GM12891 (cell line): ENCODE measurements at regions not wholly inside any gene's neighbourhood (a gene's known extent, or its start where the extent isn't known, plus 50 kb on each side); places are given as distances from the start of the nearest gene placed in this dataset.

Experiments used
- POLR2A ChIP-seq: IDR thresholded peaks from 2 replicates; pipeline ENCODE4 v1.6.1; 2011; ENCODE audit warnings: low read depth, low read length, control low read depth
- POLR2AphosphoS5 ChIP-seq: IDR thresholded peaks from 2 replicates; pipeline ENCODE4 v1.6.1; 2011; ENCODE audit warnings: low read depth, low read length, control low read depth
- SPI1 ChIP-seq: IDR thresholded peaks from 2 replicates; pipeline ENCODE4 v1.6.1; 2011; ENCODE audit warnings: low read depth, low read length, control low read depth
- TAF1 ChIP-seq: IDR thresholded peaks from 2 replicates; pipeline ENCODE4 v1.6.1; 2011; ENCODE audit warnings: low read depth, low read length, control low read depth

DNA sequence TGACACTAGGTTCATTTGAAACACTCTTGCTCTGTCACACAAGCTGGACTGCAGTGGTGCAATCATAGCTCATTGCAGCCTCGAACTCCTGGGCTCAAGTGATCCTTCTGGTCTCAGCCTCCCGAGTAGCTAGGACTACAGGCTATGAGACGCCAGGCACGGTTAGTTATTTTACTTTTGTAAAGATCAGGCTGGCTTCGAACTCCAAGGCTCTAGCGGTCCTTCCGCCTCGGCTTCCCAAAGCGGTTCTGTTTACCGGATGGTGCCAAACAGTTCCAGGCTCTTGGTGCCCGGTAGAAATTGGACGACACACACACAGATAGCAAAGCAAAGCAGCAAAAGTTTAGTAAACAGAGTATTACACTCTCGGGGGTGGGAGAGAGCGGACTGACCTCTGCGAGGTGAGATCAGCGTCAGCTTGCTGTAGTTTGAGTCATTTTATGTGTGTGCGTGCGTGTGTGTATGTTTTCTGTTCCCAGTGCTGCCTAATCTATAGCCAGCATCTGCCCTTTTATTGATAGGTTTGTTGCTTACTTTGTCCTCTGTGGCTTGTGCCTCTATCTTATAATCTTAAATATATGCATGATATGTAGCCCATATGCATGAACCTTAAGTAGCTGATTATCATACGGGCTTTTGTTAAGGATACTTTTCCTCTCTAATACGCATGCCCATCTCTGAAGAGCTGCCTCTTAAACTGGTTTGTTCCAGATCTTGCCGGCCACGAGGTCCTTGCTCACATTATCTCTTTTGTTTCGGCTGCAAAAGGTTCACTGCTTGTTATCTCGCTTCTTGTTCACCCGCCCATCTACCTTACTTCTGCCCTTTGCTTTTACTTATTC, 75.2 kb downstream of the OR2B2 start:
- TF ChIP-seq POLR2A: peak; percentile 73; the same call in 1 of the 2 replicates
- TF ChIP-seq SPI1: no peak
- TF ChIP-seq POLR2AphosphoS5: peak; percentile 85
- peak; percentile 79 for TF ChIP-seq TAF1
